ENCODE measurements at regions not wholly inside any gene's neighbourhood (a gene's known extent, or its start where the extent isn't known, plus 50 kb on each side); places are given as distances from the start of the nearest gene placed in this dataset.

DNA sequence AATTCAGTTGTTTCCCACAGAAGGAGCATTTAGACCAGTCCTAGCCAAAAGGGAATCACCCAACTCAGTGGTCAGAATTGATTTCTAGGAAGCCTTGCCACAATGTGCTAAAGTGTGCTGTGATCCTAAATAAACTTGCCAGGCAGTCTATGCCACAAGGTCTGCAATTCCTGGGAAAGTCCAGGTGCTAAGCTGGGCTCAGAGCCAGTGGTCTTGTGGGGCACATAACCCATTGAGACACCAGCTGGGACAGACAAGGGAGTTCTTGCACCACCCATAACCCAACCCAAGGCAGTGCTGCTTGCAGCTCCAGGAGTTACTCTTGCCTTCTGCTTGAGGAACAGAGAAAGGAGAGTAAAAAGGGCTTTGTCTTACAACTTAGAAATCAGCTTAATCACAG, 489.5 kb upstream of the SPRY2 start:
- Histone ChIP-seq H3K14ac (ENCODE audit: low read length) (no peak overlapping the region), H4K8ac (ENCODE audit: low read depth, low read length) (no peak overlapping the region), H2AK5ac (ENCODE audit: low read depth, low read length) (no peak overlapping the region), H2BK15ac (ENCODE audit: low read length) (no peak overlapping the region), H3K4me1 (ENCODE audit: control insufficient read depth in 2 of 2, insufficient read depth in 1 of 2, low read depth in 1 of 2, low read length in 2 of 2) (no peaks in the 10 kb centered on the region), H3K79me1 (ENCODE audit: low read depth, low read length) (no peaks in the 10 kb centered on the region), H2BK5ac (ENCODE audit: low read length) (no peak overlapping the region), H3K9ac (ENCODE audit: low read depth, low read length, poor library complexity) (no peak overlapping the region), H3K27me3 (ENCODE audit: control insufficient read depth in 3 of 3, insufficient read depth in 3 of 3, low read depth in 1 of 3, low read length in 3 of 3) (no peaks in the 10 kb centered on the region), H3K36me3 (replicated peaks in 1 of 2; ENCODE audit: control insufficient read depth in 2 of 2, insufficient read depth in 2 of 2, low read length in 2 of 2) (no peaks in the 10 kb centered on the region), H3K4ac (ENCODE audit: low read length) (no peak overlapping the region), H2BK120ac (ENCODE audit: low read depth, low read length) (no peak overlapping the region), H3K18ac (ENCODE audit: low read length) (no peak overlapping the region), H4K91ac (ENCODE audit: low read depth, low read length, poor library complexity) (no peak overlapping the region), H2BK12ac (ENCODE audit: low read length) (no peak overlapping the region), H3K27ac (replicated peaks; ENCODE audit: low read length) (no peak overlapping the region), H2AFZ (ENCODE audit: low read length) (no peak overlapping the region), H3K4me3 (ENCODE audit: low read length in 2 of 2) (no peak overlapping the region), H3K4me2 (ENCODE audit: insufficient read depth, low read length, poor library complexity, severe bottlenecking) (no peak overlapping the region), H3K9me3 (replicated peaks in 1 of 2; ENCODE audit: control insufficient read depth in 2 of 2, insufficient read depth in 1 of 2, low read depth in 1 of 2, low read length in 2 of 2) (peaks cover 14 to 54% of the 10 kb centered on the region in 2 donors), H3K23ac (ENCODE audit: low read depth, low read length, poor library complexity) (no peak overlapping the region)
- DNase-seq (ENCODE audit: low spot score): no peak

DNA sequence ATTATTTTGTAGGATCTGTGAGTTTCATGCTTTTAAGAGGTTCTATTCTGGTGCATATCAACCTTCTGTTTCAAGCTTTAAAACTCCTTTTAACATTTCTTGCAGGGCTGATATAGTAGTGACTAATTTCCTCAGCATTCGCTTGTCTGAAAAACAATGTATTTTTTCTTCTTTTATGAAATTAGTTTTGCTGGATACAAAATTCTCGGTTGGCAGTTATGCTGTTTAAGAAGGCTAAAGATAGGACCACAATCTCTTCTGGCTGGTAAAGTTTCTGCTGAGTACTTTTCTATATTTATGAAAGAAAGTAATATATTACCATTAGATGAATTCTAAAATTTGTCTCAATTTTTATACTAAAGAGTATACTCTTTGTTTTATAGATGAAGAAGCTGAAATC, 487.8 kb upstream of the SPRY2 start:
- Histone ChIP-seq H3K23ac (ENCODE audit: low read depth, low read length, poor library complexity) (no peak overlapping the region), H3K4me2 (ENCODE audit: insufficient read depth, low read length, poor library complexity, severe bottlenecking) (no peak overlapping the region), H3K4me1 (ENCODE audit: control insufficient read depth in 2 of 2, insufficient read depth in 1 of 2, low read depth in 1 of 2, low read length in 2 of 2) (no peaks in the 10 kb centered on the region), H2BK15ac (ENCODE audit: low read length) (no peak overlapping the region), H3K79me1 (ENCODE audit: low read depth, low read length) (no peaks in the 10 kb centered on the region), H2BK120ac (ENCODE audit: low read depth, low read length) (no peak overlapping the region), H3K18ac (ENCODE audit: low read length) (no peak overlapping the region), H3K36me3 (replicated peaks in 1 of 2; ENCODE audit: control insufficient read depth in 2 of 2, insufficient read depth in 2 of 2, low read length in 2 of 2) (no peaks in the 10 kb centered on the region), H4K91ac (ENCODE audit: low read depth, low read length, poor library complexity) (no peak overlapping the region), H3K9ac (ENCODE audit: low read depth, low read length, poor library complexity) (no peak overlapping the region), H3K27ac (replicated peaks; ENCODE audit: low read length) (no peak overlapping the region), H2BK12ac (ENCODE audit: low read length) (no peak overlapping the region), H2AK5ac (ENCODE audit: low read depth, low read length) (no peak overlapping the region), H3K4ac (ENCODE audit: low read length) (no peak overlapping the region), H3K4me3 (ENCODE audit: low read length in 2 of 2) (no peak overlapping the region), H2AFZ (ENCODE audit: low read length) (no peak overlapping the region), H3K14ac (ENCODE audit: low read length) (no peak overlapping the region), H2BK5ac (ENCODE audit: low read length) (no peak overlapping the region), H4K8ac (ENCODE audit: low read depth, low read length) (no peak overlapping the region), H3K9me3 (replicated peaks in 1 of 2; ENCODE audit: control insufficient read depth in 2 of 2, insufficient read depth in 1 of 2, low read depth in 1 of 2, low read length in 2 of 2) (peaks cover 9 to 47% of the 10 kb centered on the region in 2 donors), H3K27me3 (ENCODE audit: control insufficient read depth in 3 of 3, insufficient read depth in 3 of 3, low read depth in 1 of 3, low read length in 3 of 3) (no peaks in the 10 kb centered on the region)
- no CpG with 5 or more reads among the region's 2 CpGs for WGBS, 2 donors (ENCODE audit: extremely low coverage in 2 of 2, insufficient read length in 2 of 2, insufficient replicate concordance in 1 of 2)
- DNase-seq (ENCODE audit: low spot score): no peak

DNA sequence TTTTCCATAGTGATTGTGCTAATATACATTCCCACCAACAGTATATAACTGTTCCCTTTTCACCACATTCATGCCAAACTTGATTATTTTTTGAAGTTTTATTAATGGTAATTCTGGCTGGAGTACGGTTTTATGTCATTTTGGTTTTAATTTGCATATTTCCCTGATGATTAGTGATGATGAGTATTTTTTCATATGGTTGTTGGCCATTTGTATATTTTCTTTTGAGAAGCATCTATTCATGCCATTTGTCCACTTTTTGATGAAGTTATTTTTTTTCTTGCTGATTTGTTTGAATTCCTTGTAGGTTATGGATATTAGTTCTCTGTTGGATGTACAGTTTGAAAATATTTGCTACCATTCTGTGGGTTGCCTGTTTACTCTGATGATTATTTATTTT, 484.4 kb upstream of the SPRY2 start:
- Histone ChIP-seq H2AFZ (ENCODE audit: low read length) (no peak overlapping the region), H3K4ac (ENCODE audit: low read length) (no peak overlapping the region), H3K23ac (ENCODE audit: low read depth, low read length, poor library complexity) (no peak overlapping the region), H4K91ac (ENCODE audit: low read depth, low read length, poor library complexity) (no peak overlapping the region), H3K4me1 (ENCODE audit: control insufficient read depth in 2 of 2, insufficient read depth in 1 of 2, low read depth in 1 of 2, low read length in 2 of 2) (no peaks in the 10 kb centered on the region), H2BK120ac (ENCODE audit: low read depth, low read length) (no peak overlapping the region), H3K79me1 (ENCODE audit: low read depth, low read length) (no peaks in the 10 kb centered on the region), H3K14ac (ENCODE audit: low read length) (no peak overlapping the region), H3K27ac (replicated peaks; ENCODE audit: low read length) (no peak overlapping the region), H3K4me2 (ENCODE audit: insufficient read depth, low read length, poor library complexity, severe bottlenecking) (no peak overlapping the region), H3K4me3 (ENCODE audit: low read length in 2 of 2) (no peak overlapping the region), H2BK15ac (ENCODE audit: low read length) (no peak overlapping the region), H4K8ac (ENCODE audit: low read depth, low read length) (no peak overlapping the region), H2BK12ac (ENCODE audit: low read length) (no peak overlapping the region), H2AK5ac (ENCODE audit: low read depth, low read length) (no peak overlapping the region), H3K9me3 (replicated peaks in 1 of 2; ENCODE audit: control insufficient read depth in 2 of 2, insufficient read depth in 1 of 2, low read depth in 1 of 2, low read length in 2 of 2) (peaks cover 2 to 35% of the 10 kb centered on the region in 2 donors), H3K36me3 (replicated peaks in 1 of 2; ENCODE audit: control insufficient read depth in 2 of 2, insufficient read depth in 2 of 2, low read length in 2 of 2) (no peaks in the 10 kb centered on the region), H3K9ac (ENCODE audit: low read depth, low read length, poor library complexity) (no peak overlapping the region), H2BK5ac (ENCODE audit: low read length) (no peak overlapping the region), H3K18ac (ENCODE audit: low read length) (no peak overlapping the region), H3K27me3 (ENCODE audit: control insufficient read depth in 3 of 3, insufficient read depth in 3 of 3, low read depth in 1 of 3, low read length in 3 of 3) (no peaks in the 10 kb centered on the region)
- DNase-seq (ENCODE audit: low spot score): no peak
- WGBS, 2 donors (ENCODE audit: extremely low coverage in 2 of 2, insufficient read length in 2 of 2, insufficient replicate concordance in 1 of 2): no CpG with 5 or more reads among the region's 1 CpG

DNA sequence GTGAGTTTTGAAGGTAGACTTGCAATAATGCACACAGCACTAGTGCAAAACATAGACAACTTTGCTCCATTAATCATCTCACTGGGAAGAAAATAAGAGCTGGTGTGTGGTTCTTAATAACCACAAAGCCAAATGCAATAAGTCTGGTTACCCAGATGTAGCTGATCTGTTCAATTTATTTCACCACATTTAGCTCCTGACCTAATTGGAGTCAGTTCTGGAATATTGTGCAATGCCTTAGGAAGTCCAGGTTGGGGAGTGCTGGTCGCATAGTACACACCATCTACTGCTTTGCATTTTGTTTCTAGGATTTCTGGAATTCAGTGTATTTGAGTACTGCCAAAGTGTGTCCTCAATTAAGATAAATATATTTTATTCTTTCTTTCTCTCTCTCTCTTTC, 483.3 kb upstream of the SPRY2 start:
- Histone ChIP-seq H3K79me1 (ENCODE audit: low read depth, low read length) (no peaks in the 10 kb centered on the region), H3K36me3 (replicated peaks in 1 of 2; ENCODE audit: control insufficient read depth in 2 of 2, insufficient read depth in 2 of 2, low read length in 2 of 2) (no peaks in the 10 kb centered on the region), H3K4ac (ENCODE audit: low read length) (no peak overlapping the region), H3K9ac (ENCODE audit: low read depth, low read length, poor library complexity) (no peak overlapping the region), H4K91ac (ENCODE audit: low read depth, low read length, poor library complexity) (no peak overlapping the region), H3K14ac (ENCODE audit: low read length) (no peak overlapping the region), H3K9me3 (replicated peaks in 1 of 2; ENCODE audit: control insufficient read depth in 2 of 2, insufficient read depth in 1 of 2, low read depth in 1 of 2, low read length in 2 of 2) (peaks cover 0 to 30% of the 10 kb centered on the region in 2 donors), H2BK15ac (ENCODE audit: low read length) (no peak overlapping the region), H2BK5ac (ENCODE audit: low read length) (no peak overlapping the region), H2AK5ac (ENCODE audit: low read depth, low read length) (no peak overlapping the region), H3K4me2 (ENCODE audit: insufficient read depth, low read length, poor library complexity, severe bottlenecking) (no peak overlapping the region), H2BK120ac (ENCODE audit: low read depth, low read length) (no peak overlapping the region), H2BK12ac (ENCODE audit: low read length) (no peak overlapping the region), H3K27ac (replicated peaks; ENCODE audit: low read length) (no peak overlapping the region), H3K4me3 (ENCODE audit: low read length in 2 of 2) (no peak overlapping the region), H3K4me1 (ENCODE audit: control insufficient read depth in 2 of 2, insufficient read depth in 1 of 2, low read depth in 1 of 2, low read length in 2 of 2) (no peaks in the 10 kb centered on the region), H4K8ac (ENCODE audit: low read depth, low read length) (no peak overlapping the region), H2AFZ (ENCODE audit: low read length) (no peak overlapping the region), H3K27me3 (ENCODE audit: control insufficient read depth in 3 of 3, insufficient read depth in 3 of 3, low read depth in 1 of 3, low read length in 3 of 3) (no peaks in the 10 kb centered on the region), H3K23ac (ENCODE audit: low read depth, low read length, poor library complexity) (no peak overlapping the region), H3K18ac (ENCODE audit: low read length) (no peak overlapping the region)
- DNase-seq (ENCODE audit: low spot score): no peak
- WGBS, 2 donors (ENCODE audit: extremely low coverage in 2 of 2, insufficient read length in 2 of 2, insufficient replicate concordance in 1 of 2): no CpG with 5 or more reads among the region's 1 CpG

Measured in neuronal stem cell (in vitro differentiated cells).